ENCODE measurements at regions not wholly inside any gene's neighbourhood (a gene's known extent, or its start where the extent isn't known, plus 50 kb on each side); places are given as distances from the start of the nearest gene placed in this dataset.

DNA sequence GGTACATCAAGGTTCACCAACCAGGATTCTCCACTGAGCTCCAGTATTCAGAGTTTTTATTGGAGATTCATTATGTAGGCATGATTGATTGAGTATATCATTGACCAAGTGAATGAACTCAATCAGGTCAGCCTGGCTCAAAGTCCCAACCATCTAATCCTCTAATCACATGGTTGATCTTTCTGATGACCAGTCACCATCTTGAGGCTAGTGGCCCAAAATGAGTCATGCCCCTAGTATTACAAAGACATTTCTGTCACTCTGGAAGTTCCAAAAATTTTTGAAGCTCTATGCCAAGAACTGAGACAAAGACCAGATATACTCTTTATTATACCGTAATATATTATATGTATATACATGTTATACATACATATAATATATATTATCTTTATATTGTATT lies 75.9 kb upstream of the ATF7IP start:
- in situ Hi-C loops (cut with HindIII; ENCODE audit: low pct_ligation_motif_present, low pct_unique_long_range_greater_than_20kb, low sequenced_read_pairs), result no loop called here
- DNase-seq, result no peak

DNA sequence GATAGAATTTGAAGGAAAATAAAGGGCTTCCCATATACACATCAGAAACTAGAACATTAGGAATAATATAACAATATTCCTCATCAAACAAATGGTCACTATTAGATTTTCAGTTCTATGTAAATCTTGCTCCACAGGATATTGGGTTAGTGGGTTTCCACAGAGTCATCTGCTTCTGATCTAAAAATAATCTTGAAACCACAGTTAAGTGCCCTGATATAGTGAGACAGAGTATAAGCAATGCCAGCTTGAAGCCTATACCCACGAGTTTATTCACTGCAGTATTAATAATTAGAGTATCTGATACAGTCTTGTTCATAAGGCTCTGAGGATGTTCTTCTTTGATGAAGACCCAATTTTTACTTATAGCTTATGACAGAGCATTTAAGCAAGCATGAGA lies 74.5 kb upstream of the ATF7IP start:
- in situ Hi-C loops (cut with HindIII; ENCODE audit: low pct_ligation_motif_present, low pct_unique_long_range_greater_than_20kb, low sequenced_read_pairs), result no loop called here
- no peak for DNase-seq

GRCh38 chr12:14303661-14304155 lies 61.8 kb upstream of the ATF7IP start:
- DNase-seq, result no peak
- in situ Hi-C loops (cut with HindIII; ENCODE audit: low pct_ligation_motif_present, low pct_unique_long_range_greater_than_20kb, low sequenced_read_pairs), result no loop called here

- no peak for DNase-seq
- in situ Hi-C loops (cut with HindIII; ENCODE audit: low pct_ligation_motif_present, low pct_unique_long_range_greater_than_20kb, low sequenced_read_pairs), result no loop called here
Measured at GRCh38 chr12:14307004-14307403, 58.5 kb upstream of the ATF7IP start.

DNA sequence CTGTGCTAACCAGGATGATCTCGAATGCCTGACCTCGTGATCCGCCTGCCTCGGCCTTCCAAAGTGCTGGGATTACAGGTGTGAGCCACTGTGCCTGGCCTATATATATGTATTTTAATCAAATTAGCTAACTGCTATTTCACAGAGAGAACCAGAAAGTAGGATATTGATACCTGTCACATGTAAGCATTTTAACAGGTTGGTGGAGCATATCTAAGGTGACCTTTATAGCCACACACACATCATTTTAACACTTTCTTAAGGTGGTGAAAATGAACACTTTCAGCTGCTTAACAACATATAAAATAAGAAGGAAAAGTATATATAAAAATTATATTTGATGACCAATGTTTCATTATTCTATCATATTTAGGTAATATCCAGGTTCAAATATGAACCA lies 57.0 kb upstream of the ATF7IP start:
- DNase-seq, result no peak
- in situ Hi-C loops (cut with HindIII; ENCODE audit: low pct_ligation_motif_present, low pct_unique_long_range_greater_than_20kb, low sequenced_read_pairs), result no loop called here

DNA sequence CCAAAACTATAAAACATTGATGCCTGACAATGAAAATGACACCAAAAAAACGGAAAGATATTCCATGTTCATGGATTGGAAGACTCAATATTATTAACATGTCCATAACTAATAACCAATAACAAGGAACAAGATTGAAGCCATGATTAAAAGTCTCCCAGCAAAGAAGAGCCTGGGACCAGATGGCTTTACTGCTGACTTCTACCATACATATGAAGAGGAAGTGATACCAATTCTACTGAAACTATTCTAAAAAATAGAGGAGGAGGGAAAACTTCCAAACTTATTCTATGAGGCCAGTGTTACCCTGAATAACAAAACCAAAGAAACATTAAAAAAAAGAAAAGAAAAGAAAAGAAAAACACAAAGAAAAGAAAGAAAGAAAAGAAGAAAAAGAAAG lies 54.6 kb upstream of the ATF7IP start:
- in situ Hi-C loops (cut with HindIII; ENCODE audit: low pct_ligation_motif_present, low pct_unique_long_range_greater_than_20kb, low sequenced_read_pairs), result no loop called here
- DNase-seq, result no peak

DNA sequence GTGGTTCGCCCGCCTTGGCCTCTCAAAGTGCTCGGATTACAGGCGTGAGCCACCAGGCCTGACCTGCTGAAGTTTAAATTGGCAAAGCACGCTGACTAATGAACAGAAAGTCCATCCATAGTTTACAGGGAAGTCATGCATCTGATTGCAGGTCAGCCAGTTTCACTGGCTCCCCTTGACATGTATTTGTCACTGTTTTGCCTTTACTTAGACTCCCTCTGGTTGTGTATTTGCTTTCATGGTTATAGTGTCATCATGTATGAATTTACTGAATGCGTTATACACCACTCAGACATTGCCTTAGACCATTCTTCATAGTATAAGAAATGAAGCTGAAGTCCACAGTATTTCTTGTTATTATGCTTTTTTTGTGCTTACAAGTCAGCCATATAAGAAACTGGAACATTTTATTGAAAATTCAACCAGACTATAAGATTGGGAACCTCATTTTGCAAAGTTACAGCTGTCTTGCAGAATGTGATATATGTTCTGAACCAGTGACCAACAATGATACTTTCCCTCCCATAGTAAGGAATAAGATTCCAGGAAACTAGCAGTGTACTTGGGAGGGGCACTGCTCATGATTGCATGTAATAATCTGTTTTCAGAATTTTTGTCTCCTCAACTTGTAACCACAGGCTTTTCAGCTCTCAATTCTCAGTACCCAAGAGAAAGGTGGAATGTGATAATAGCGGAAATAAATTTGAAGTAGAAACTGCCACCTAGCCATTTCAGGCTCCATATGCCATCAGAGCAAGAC lies 51.9 kb upstream of the ATF7IP start:
- in situ Hi-C loops (cut with HindIII; ENCODE audit: low pct_ligation_motif_present, low pct_unique_long_range_greater_than_20kb, low sequenced_read_pairs), result no loop called here

GRCh38 chr12:14314801-14315200 lies 50.7 kb upstream of the ATF7IP start:
- DNase-seq, result no peak
- in situ Hi-C loops (cut with HindIII; ENCODE audit: low pct_ligation_motif_present, low pct_unique_long_range_greater_than_20kb, low sequenced_read_pairs), result no loop called here

More for the DNA sequence above, 51.9 kb upstream of the ATF7IP start:
- no peak for DNase-seq

GRCh38 chr12:14315501-14315900 lies 50.0 kb upstream of the ATF7IP start:
- DNase-seq, result no peak
- in situ Hi-C loops (cut with HindIII; ENCODE audit: low pct_ligation_motif_present, low pct_unique_long_range_greater_than_20kb, low sequenced_read_pairs), result no loop called here

All from ACHN (cell line).